GM12878 (cell line): ENCODE measurements at regions not wholly inside any gene's neighbourhood (a gene's known extent, or its start where the extent isn't known, plus 50 kb on each side); places are given as distances from the start of the nearest gene placed in this dataset.

Source experiments
- ATAC-seq: fragments of 200-7000 bp; cut with Tn5 transposase; 3 replicates; pipeline ENCODE4 v1.9.1; 2020; ENCODE audit warnings: mild to moderate bottlenecking, moderate library complexity
- BruUV-seq: library from RNA; stranded (reverse); fragments of 400-500 nt; replicated peaks from 2 replicates; lab custom pipeline; 2021; lab: Mats Ljungman, UMichigan
- CTCF ChIA-PET: fragments of 300-600 bp; sonication (Branson Sonifier 250); formaldehyde crosslinking; extraction: SDS; loops from one replicate; lab custom pipeline; 2021; ENCODE audit warnings: inconsistent platforms; lab: Yijun Ruan, JAX
- POLR2A ChIA-PET: fragments of 350-600 bp; formaldehyde crosslinking; extraction: SDS; loops from one replicate; lab custom pipeline; 2021; ENCODE audit warnings: inconsistent platforms; lab: Charles Lee
- RAD21 ChIA-PET: fragments of 300-600 bp; sonication (Branson Sonifier 250); formaldehyde crosslinking; loops from one replicate; lab custom pipeline; 2023; ENCODE audit warnings: antibody characterized with exemption; ENCODE audit not compliant: unreplicated experiment; lab: Charles Lee
- SMC1A ChIA-PET: fragments of 300-600 bp; sonication (Branson Sonifier 250); formaldehyde crosslinking; loops from one replicate; lab custom pipeline; 2023; ENCODE audit not compliant: unreplicated experiment, uncharacterized antibody; lab: Charles Lee
- DNase-seq: peaks from one replicate; pipeline ENCODE4 v3.0.0-alpha.2; 2011; ENCODE audit warnings: low read depth, low spot score
- FAIRE-seq: peaks from 3 replicates; lab custom pipeline; 2011; peaks lifted over from hg19 to GRCh38; lab: Jason Lieb, UNC
- H2AFZ ChIP-seq: 2 replicates; pipeline ENCODE4 v1.6.0; 2011; ENCODE audit warnings: low read depth, low read length, control low read depth; ENCODE audit not compliant: control insufficient read depth
- H3K27ac ChIP-seq: 2 replicates; pipeline ENCODE4 v1.5.1; 2011; ENCODE audit warnings: control low read depth; ENCODE audit not compliant: control insufficient read depth, insufficient read depth
- H3K27me3 ChIP-seq, 2 experiments: replicated peaks in 1 of 2; 2 replicates each; pipeline versions ENCODE4 v1.6.0 to v1.6.1; 2011; ENCODE audit warnings: low read length in 1 of 2; ENCODE audit not compliant: control insufficient read depth in 2 of 2, insufficient read depth in 2 of 2
- H3K36me3 ChIP-seq, 2 experiments: 2 replicates each; pipeline ENCODE4 v1.5.1; 2011; ENCODE audit warnings: low read length in 1 of 2; ENCODE audit not compliant: control insufficient read depth in 2 of 2, insufficient read depth in 2 of 2
- H3K4me1 ChIP-seq: 2 replicates; pipeline ENCODE4 v1.6.1; 2011; ENCODE audit warnings: mild to moderate bottlenecking, low read length, moderate library complexity, mixed read lengths; ENCODE audit not compliant: control insufficient read depth, insufficient read depth
- H3K4me2 ChIP-seq: 2 replicates; pipeline ENCODE4 v1.6.0; 2011; ENCODE audit warnings: control low read depth; ENCODE audit not compliant: control insufficient read depth, insufficient read depth
- H3K4me3 ChIP-seq: fragments of 200-600 bp; sonication (generic); 2 replicates; pipeline ENCODE4 v1.5.1; 2016
- H3K79me2 ChIP-seq: 2 replicates; pipeline ENCODE4 v1.6.0; 2011; ENCODE audit warnings: low read length; ENCODE audit not compliant: control insufficient read depth, insufficient read depth
- H3K9ac ChIP-seq: 2 replicates; pipeline ENCODE4 v1.8.0; 2011; ENCODE audit warnings: low read length, control low read depth, mixed read lengths; ENCODE audit not compliant: control insufficient read depth, insufficient read depth
- H3K9me3 ChIP-seq: replicated peaks from 3 replicates; pipeline ENCODE4 v1.5.1; 2011; ENCODE audit warnings: mild to moderate bottlenecking, low read length; ENCODE audit not compliant: control insufficient read depth, insufficient read depth
- H4K20me1 ChIP-seq: 2 replicates; pipeline ENCODE4 v1.6.0; 2011; ENCODE audit not compliant: control insufficient read depth, insufficient read depth
- ASH2L ChIP-seq: fragments of 300-600, 200-600 bp; sonication (generic); IDR thresholded peaks from 2 replicates; pipeline ENCODE4 v1.6.1; 2017; ENCODE audit warnings: low read depth, mild to moderate bottlenecking, borderline replicate concordance
- CREB1 ChIP-seq: IDR thresholded peaks from 2 replicates; pipeline ENCODE4 v1.6.1; 2012; ENCODE audit warnings: low read depth, mild to moderate bottlenecking, inconsistent platforms
- JUNB ChIP-seq: IDR thresholded peaks from 2 replicates; pipeline ENCODE4 v1.6.1; 2016; ENCODE audit warnings: antibody characterized with exemption, mild to moderate bottlenecking
- KLF5 ChIP-seq: fragments of 450-650 bp; IDR thresholded peaks from 2 replicates; pipeline ENCODE4 v1.6.1; 2014; ENCODE audit warnings: mild to moderate bottlenecking; ENCODE audit not compliant: partially characterized antibody
- MEF2A ChIP-seq: IDR thresholded peaks from 2 replicates; pipeline ENCODE4 v1.6.1; 2011; ENCODE audit warnings: low read depth, mild to moderate bottlenecking, low read length, moderate library complexity; ENCODE audit not compliant: insufficient read depth
- POLR2AphosphoS2 ChIP-seq: IDR thresholded peaks from 2 replicates; pipeline ENCODE4 v1.6.1; 2011; ENCODE audit warnings: low read depth, mild to moderate bottlenecking, low read length, improper control_type of control experiment, moderate library complexity
- SMC3 ChIP-seq: IDR thresholded peaks from 2 replicates; pipeline ENCODE4 v1.6.1; 2011; ENCODE audit warnings: low read length, improper control_type of control experiment, borderline replicate concordance
- SRF ChIP-seq, 2 experiments: IDR thresholded peaks; 2 replicates each; pipeline ENCODE4 v1.6.1; 2011; ENCODE audit warnings: low read depth in 2 of 2, low read length in 2 of 2, mild to moderate bottlenecking in 1 of 2, moderate library complexity in 1 of 2
- ZNF207 ChIP-seq: fragments of 450-650 bp; IDR thresholded peaks from 2 replicates; pipeline ENCODE4 v1.6.1; 2014; ENCODE audit warnings: antibody characterized with exemption, mild to moderate bottlenecking, borderline replicate concordance
- ZSCAN29 ChIP-seq: fragments of 450-650 bp; IDR thresholded peaks from 2 replicates; pipeline ENCODE4 v1.6.1; 2017; ENCODE audit warnings: mild to moderate bottlenecking, moderate library complexity
- WGBS: methylation state at CpG from one replicate; pipeline ENCODE4 v1.1.6; 2016; ENCODE audit warnings: low lambda C conversion rate; ENCODE audit not compliant: insufficient replicate concordance, insufficient coverage; ENCODE audit errors: missing lambda C conversion rate; 5-methylcytosine and 5-hydroxymethylcytosine counted together
- in situ Hi-C: fragments of 300-500 bp; cut with MboI; formaldehyde crosslinking; loops from 9 replicates; pipeline ENCODE4 v1.14.3; 2018; ENCODE audit warnings: mixed read lengths
- intact Hi-C: fragments of 100-400 bp; cut with micrococcal nuclease; formaldehyde crosslinking; loops from one replicate; pipeline ENCODE4 v1.14.2; 2022; ENCODE audit not compliant: unreplicated experiment
- TF ChIP-seq, protein P1 (sequence below): fragments of 450-650 bp; IDR thresholded peaks from 2 replicates; pipeline ENCODE4 v1.6.1; 2018; ENCODE audit warnings: borderline replicate concordance, mild to moderate bottlenecking; ENCODE audit not compliant: partially characterized antibody

- CTCF ChIA-PET, result no interaction called here
- in situ Hi-C loops, result no loop called here
- TF ChIP-seq ZNF207 (no peak), POLR2AphosphoS2 (no peak), ASH2L (no peak), SMC3 (no peak), ZSCAN29 (no peak), KLF5 (no peak), MEF2A (no peak), JUNB (no peak), CREB1 (no peak), SRF (IDR thresholded peaks at IDR 0.05; ENCODE audit: low read depth in 2 of 2, low read length in 2 of 2) (no peak)
- TF ChIP-seq, protein P1, sequence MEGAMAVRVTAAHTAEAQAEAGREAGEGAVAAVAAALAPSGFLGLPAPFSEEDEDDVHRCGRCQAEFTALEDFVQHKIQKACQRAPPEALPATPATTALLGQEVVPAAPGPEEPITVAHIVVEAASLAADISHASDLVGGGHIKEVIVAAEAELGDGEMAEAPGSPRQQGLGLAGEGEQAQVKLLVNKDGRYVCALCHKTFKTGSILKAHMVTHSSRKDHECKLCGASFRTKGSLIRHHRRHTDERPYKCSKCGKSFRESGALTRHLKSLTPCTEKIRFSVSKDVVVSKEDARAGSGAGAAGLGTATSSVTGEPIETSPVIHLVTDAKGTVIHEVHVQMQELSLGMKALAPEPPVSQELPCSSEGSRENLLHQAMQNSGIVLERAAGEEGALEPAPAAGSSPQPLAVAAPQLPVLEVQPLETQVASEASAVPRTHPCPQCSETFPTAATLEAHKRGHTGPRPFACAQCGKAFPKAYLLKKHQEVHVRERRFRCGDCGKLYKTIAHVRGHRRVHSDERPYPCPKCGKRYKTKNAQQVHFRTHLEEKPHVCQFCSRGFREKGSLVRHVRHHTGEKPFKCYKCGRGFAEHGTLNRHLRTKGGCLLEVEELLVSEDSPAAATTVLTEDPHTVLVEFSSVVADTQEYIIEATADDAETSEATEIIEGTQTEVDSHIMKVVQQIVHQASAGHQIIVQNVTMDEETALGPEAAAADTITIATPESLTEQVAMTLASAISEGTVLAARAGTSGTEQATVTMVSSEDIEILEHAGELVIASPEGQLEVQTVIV, result no peak
- TF ChIP-seq, all 136 proteins: peak for 0
- ATAC-seq (no peak), FAIRE-seq (no peak), DNase-seq (no peak)
- H4K20me1 ChIP-seq, result no peaks in the 10 kb centered on the region
- no peak overlapping the region for H3K4me2 ChIP-seq
- H3K79me2 ChIP-seq, result no peaks in the 10 kb centered on the region
- ChIA-PET POLR2A (no interaction called here), SMC1A (no interaction called here), RAD21 (no interaction called here)
- H3K36me3 ChIP-seq, result no peaks in the 10 kb centered on the region
- no peak overlapping the region for H3K4me3 ChIP-seq
- intact Hi-C loops, result no loop called here
- no peak overlapping the region for H3K9ac ChIP-seq
- no peaks in the 10 kb centered on the region for H3K9me3 ChIP-seq
- H3K27ac ChIP-seq, result no peak overlapping the region
- H3K4me1 ChIP-seq, result no peaks in the 10 kb centered on the region
- H2AFZ ChIP-seq, result no peak overlapping the region
- no TSS peak for BruUV-seq
- WGBS, result 20% methylated on average over 5 of the region's 6 CpGs
- no peaks in the 10 kb centered on the region for H3K27me3 ChIP-seq
Measured at GRCh38 chr16:8310816-8311215, 279.5 kb downstream of the TMEM114 start.
